DMS53 treated with DMSO at 0.1 percent for 48 hours (cell line): ENCODE measurements at regions not wholly inside any gene's neighbourhood (a gene's known extent, or its start where the extent isn't known, plus 50 kb on each side); places are given as distances from the start of the nearest gene placed in this dataset.

Experiments
- DNase-seq: peaks from one replicate; lab custom pipeline; 2025; ENCODE audit not compliant: unreplicated experiment; lab: John Stamatoyannopoulos, UW

- no peak for DNase-seq
These were observed 127.0 kb downstream of the METTL4 start for GRCh38 chr18:2444201-2444875.

- no peak for DNase-seq
These were observed 122.6 kb downstream of the METTL4 start for GRCh38 chr18:2448565-2449151.

GRCh38 chr18:2451556-2451955 lies 119.7 kb downstream of the METTL4 start:
- DNase-seq: no peak

GRCh38 chr18:2459886-2460285 lies 111.4 kb downstream of the METTL4 start:
- DNase-seq: peak; percentile 37

GRCh38 chr18:2466978-2467377 lies 104.3 kb downstream of the METTL4 start:
- no peak for DNase-seq

GRCh38 chr18:2468051-2468450 lies 103.3 kb downstream of the METTL4 start:
- DNase-seq: no peak

- DNase-seq: no peak
These were observed 99.8 kb downstream of the METTL4 start for GRCh38 chr18:2471523-2471922.

- DNase-seq: no peak
These were observed 92.6 kb downstream of the METTL4 start for GRCh38 chr18:2478662-2479061.

GRCh38 chr18:2480536-2480935 lies 90.8 kb downstream of the METTL4 start:
- no peak for DNase-seq

GRCh38 chr18:2482706-2483475 lies 88.4 kb downstream of the METTL4 start:
- no peak for DNase-seq

GRCh38 chr18:2485983-2486382 lies 85.3 kb downstream of the METTL4 start:
- DNase-seq: peak; percentile 54

- DNase-seq: peak; percentile 79
These were observed 84.9 kb downstream of the METTL4 start for GRCh38 chr18:2486426-2486825.
